ENCODE measurements at regions not wholly inside any gene's neighbourhood (a gene's known extent, or its start where the extent isn't known, plus 50 kb on each side); places are given as distances from the start of the nearest gene placed in this dataset.

- H3K9ac ChIP-seq (ENCODE audit: insufficient read depth, low read length, poor library complexity, severe bottlenecking), result no peak overlapping the region
- no peaks in the 10 kb centered on the region for H4K20me1 ChIP-seq (ENCODE audit: insufficient read depth, low read length)
- H3K4me1 ChIP-seq (ENCODE audit: control insufficient read depth in 1 of 2, insufficient read depth in 2 of 2, low read length in 2 of 2), result no peaks in the 10 kb centered on the region
- Mint-ChIP-seq H3K9me3 (no peaks in the 10 kb centered on the region), H3K27me3 (ENCODE audit: low read depth in 3 of 3) (peaks cover 0 to 4% (median 1%) of the 10 kb centered on the region in 3 donors), H3K27ac (no peak overlapping the region), H3K36me3 (no peaks in the 10 kb centered on the region), H3K4me1 (peaks cover 5% of the 10 kb centered on the region), H3K4me3 (no peak overlapping the region)
- H2AFZ ChIP-seq (ENCODE audit: insufficient read depth, low read depth, low read length, poor library complexity, severe bottlenecking), result no peak overlapping the region
- H3K27ac ChIP-seq (ENCODE audit: low read depth in 1 of 2, low read length in 2 of 2), result no peak overlapping the region
- TF ChIP-seq CTCF (IDR thresholded peaks at IDR 0.05), result no peak
- intact Hi-C loops (cut with micrococcal nuclease), result loop anchor here (5.0 to 10.0 kb wide), 3 partner anchors 48 to 71 kb away; no protein-coding TSS in a partner anchor
- no peak overlapping the region for H3K4me2 ChIP-seq (replicated peaks; ENCODE audit: extremely low read depth, low read length, poor library complexity, severe bottlenecking)
- WGBS (ENCODE audit: insufficient coverage), result no CpG with 5 or more reads among the region's 4 CpGs
- H3K9me3 ChIP-seq (replicated peaks in 1 of 2; ENCODE audit: control insufficient read depth in 1 of 2, insufficient read depth in 1 of 2, low read length in 2 of 2), result no peaks in the 10 kb centered on the region
- H3K36me3 ChIP-seq (replicated peaks in 1 of 2; ENCODE audit: control insufficient read depth in 1 of 2, insufficient read depth in 2 of 2, low read length in 2 of 2), result no peaks in the 10 kb centered on the region
- no peaks in the 10 kb centered on the region for H3K27me3 ChIP-seq (ENCODE audit: control insufficient read depth in 2 of 2, insufficient read depth in 2 of 2, low read length in 2 of 2)
- H3K79me2 ChIP-seq (ENCODE audit: insufficient read depth, low read length), result no peaks in the 10 kb centered on the region
- DNase-seq, result no peak
- no peak overlapping the region for H3K4me3 ChIP-seq (replicated peaks in 1 of 3; ENCODE audit: low read depth in 2 of 3, low read length in 3 of 3)
Observed at GRCh38 chr11:115676768-115677167, 172.6 kb upstream of the CADM1 start.

DNA sequence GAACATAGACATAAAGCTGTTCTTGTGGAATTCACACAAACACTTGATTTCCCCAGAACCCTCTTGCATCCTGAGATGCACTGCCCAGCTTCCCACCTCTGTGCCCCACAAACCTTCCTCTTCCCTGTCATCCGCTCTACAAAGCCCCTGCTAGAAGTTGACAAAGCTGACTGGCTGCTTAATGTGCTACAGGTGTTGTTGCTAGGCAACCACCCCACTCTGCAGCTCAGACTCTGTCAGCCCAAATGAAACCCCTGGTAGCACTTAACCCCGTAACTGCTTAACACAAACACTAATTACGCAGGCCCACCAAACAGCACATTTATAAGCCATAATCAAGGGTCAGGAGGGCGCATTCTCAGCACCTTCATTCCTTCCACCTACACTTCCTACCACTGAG, 172.0 kb upstream of the CADM1 start:
- Mint-ChIP-seq H3K4me3 (no peak overlapping the region), H3K4me1 (peaks cover 7% of the 10 kb centered on the region), H3K36me3 (no peaks in the 10 kb centered on the region), H3K27me3 (ENCODE audit: low read depth in 3 of 3) (peaks cover 0 to 4% (median 2%) of the 10 kb centered on the region in 3 donors), H3K27ac (no peak overlapping the region), H3K9me3 (no peaks in the 10 kb centered on the region)
- no peak overlapping the region for H3K27ac ChIP-seq (ENCODE audit: low read depth in 1 of 2, low read length in 2 of 2)
- H3K27me3 ChIP-seq (ENCODE audit: control insufficient read depth in 2 of 2, insufficient read depth in 2 of 2, low read length in 2 of 2), result no peaks in the 10 kb centered on the region
- no peaks in the 10 kb centered on the region for H3K36me3 ChIP-seq (replicated peaks in 1 of 2; ENCODE audit: control insufficient read depth in 1 of 2, insufficient read depth in 2 of 2, low read length in 2 of 2)
- intact Hi-C loops (cut with micrococcal nuclease), result loop anchor here (5.0 to 10.0 kb wide), 3 partner anchors 49 to 71 kb away; no protein-coding TSS in a partner anchor
- 96% methylated on average over 4 of the region's 4 CpGs for WGBS (ENCODE audit: insufficient coverage)
- no peaks in the 10 kb centered on the region for H3K9me3 ChIP-seq (replicated peaks in 1 of 2; ENCODE audit: control insufficient read depth in 1 of 2, insufficient read depth in 1 of 2, low read length in 2 of 2)
- H3K4me3 ChIP-seq (replicated peaks in 1 of 3; ENCODE audit: low read depth in 2 of 3, low read length in 3 of 3), result no peak overlapping the region
- H2AFZ ChIP-seq (ENCODE audit: insufficient read depth, low read depth, low read length, poor library complexity, severe bottlenecking), result no peak overlapping the region
- H3K79me2 ChIP-seq (ENCODE audit: insufficient read depth, low read length), result no peaks in the 10 kb centered on the region
- no peak overlapping the region for H3K9ac ChIP-seq (ENCODE audit: insufficient read depth, low read length, poor library complexity, severe bottlenecking)
- no peak for TF ChIP-seq CTCF (IDR thresholded peaks at IDR 0.05)
- H3K4me2 ChIP-seq (replicated peaks; ENCODE audit: extremely low read depth, low read length, poor library complexity, severe bottlenecking), result no peak overlapping the region
- H4K20me1 ChIP-seq (ENCODE audit: insufficient read depth, low read length), result no peaks in the 10 kb centered on the region
- DNase-seq, result no peak
- peaks cover 0 to 1% of the 10 kb centered on the region in 2 donors for H3K4me1 ChIP-seq (ENCODE audit: control insufficient read depth in 1 of 2, insufficient read depth in 2 of 2, low read length in 2 of 2)

Data from CD14-positive monocyte (primary cell).